H1 (cell line): ENCODE measurements at regions not wholly inside any gene's neighbourhood (a gene's known extent, or its start where the extent isn't known, plus 50 kb on each side); places are given as distances from the start of the nearest gene placed in this dataset.

Experiments
- CTCF ChIA-PET: fragments of 300-600 bp; sonication (Branson Sonifier 250); formaldehyde crosslinking; loops from one replicate; lab custom pipeline; 2021; ENCODE audit not compliant: partially characterized antibody; lab: Charles Lee
- POLR2A ChIA-PET: fragments of 300-600 bp; sonication (Branson Sonifier 250); formaldehyde crosslinking; loops from one replicate; lab custom pipeline; 2021; ENCODE audit warnings: inconsistent platforms; ENCODE audit not compliant: partially characterized antibody; lab: Charles Lee
- DNase-seq, 2 experiments: peaks; one replicate each; pipeline versions ENCODE4 v3.0.0 to v3.0.0-alpha.2; 2010 to 2022; ENCODE audit warnings: low spot score in 2 of 2, low read depth in 1 of 2, mixed read lengths in 1 of 2
- FAIRE-seq: peaks from 2 replicates; lab custom pipeline; 2011; peaks lifted over from hg19 to GRCh38; lab: Jason Lieb, UNC
- H2AFZ ChIP-seq: 2 replicates; pipeline ENCODE4 v1.8.1; 2012; ENCODE audit warnings: low read length, inconsistent platforms
- H2AK5ac ChIP-seq: 2 replicates; pipeline ENCODE4 v1.6.1; 2013; ENCODE audit warnings: low read depth, low read length
- H2BK120ac ChIP-seq: replicated peaks from 2 replicates; pipeline ENCODE3; 2013; ENCODE audit warnings: low read depth, low read length, inconsistent platforms
- H2BK12ac ChIP-seq: 2 replicates; pipeline ENCODE4 v1.6.1; 2013; ENCODE audit warnings: low read depth, low read length
- H2BK15ac ChIP-seq: 2 replicates; pipeline ENCODE4 v1.6.1; 2013; ENCODE audit warnings: low read length
- H2BK20ac ChIP-seq: 2 replicates; pipeline ENCODE4 v1.6.1; 2013; ENCODE audit warnings: low read length
- H2BK5ac ChIP-seq: 2 replicates; pipeline ENCODE4 v1.6.1; 2013; ENCODE audit warnings: low read depth, low read length
- H3K14ac ChIP-seq: 2 replicates; pipeline ENCODE4 v1.6.1; 2013; ENCODE audit warnings: inconsistent platforms; ENCODE audit not compliant: insufficient read length
- H3K18ac ChIP-seq: 2 replicates; pipeline ENCODE4 v1.6.1; 2013; ENCODE audit warnings: low read length; ENCODE audit errors: extremely low read depth
- H3K23ac ChIP-seq: 2 replicates; pipeline ENCODE4 v1.6.1; 2013; ENCODE audit warnings: inconsistent platforms; ENCODE audit not compliant: insufficient read length
- H3K23me2 ChIP-seq: 2 replicates; pipeline ENCODE4 v1.6.1; 2013; ENCODE audit warnings: low read depth, low read length
- H3K27ac ChIP-seq: 2 replicates; pipeline ENCODE4 v1.6.1; 2011; ENCODE audit warnings: low read depth, low read length, inconsistent platforms
- H3K27me3 ChIP-seq, 4 experiments: replicated peaks in 1 of 4; 1 replicate in 1 of 4; 2 replicates in 3 of 4; pipeline versions ENCODE4 v1.6.1 to v1.8.1; 2011 to 2013; ENCODE audit warnings: low read length in 3 of 4, mild to moderate bottlenecking in 3 of 4, inconsistent platforms in 2 of 4, mixed read lengths in 2 of 4, moderate library complexity in 1 of 4; ENCODE audit not compliant: control insufficient read depth in 3 of 4, insufficient read depth in 3 of 4; ENCODE audit errors: extremely low read depth in 1 of 4
- H3K36me3 ChIP-seq, 4 experiments: 2 replicates each; pipeline versions ENCODE4 v1.6.1 to v1.8.1; 2011 to 2013; ENCODE audit warnings: mild to moderate bottlenecking in 4 of 4, low read length in 3 of 4, moderate library complexity in 2 of 4, control low read depth in 1 of 4, inconsistent platforms in 1 of 4; ENCODE audit not compliant: insufficient read depth in 4 of 4, control insufficient read depth in 2 of 4
- H3K4ac ChIP-seq: replicated peaks from 2 replicates; pipeline ENCODE3; 2013; ENCODE audit warnings: low read length, low read depth, mixed read lengths, inconsistent platforms; ENCODE audit not compliant: insufficient read length
- H3K4me1 ChIP-seq, 4 experiments: replicated peaks in 1 of 4; 1 replicate in 1 of 4; 2 replicates in 3 of 4; pipeline versions ENCODE4 v1.6.1 to v1.8.1; 2011 to 2013; ENCODE audit warnings: low read length in 3 of 4, inconsistent platforms in 2 of 4, mixed read lengths in 1 of 4; ENCODE audit not compliant: insufficient read depth in 4 of 4, control insufficient read depth in 3 of 4
- H3K4me2 ChIP-seq, 2 experiments: 2 replicates each; pipeline versions ENCODE4 v1.6.1 to v1.8.1; 2011 to 2013; ENCODE audit warnings: low read depth in 2 of 2, low read length in 2 of 2, control low read depth in 1 of 2, inconsistent platforms in 1 of 2, mild to moderate bottlenecking in 1 of 2; ENCODE audit not compliant: insufficient read depth in 1 of 2
- H3K4me3 ChIP-seq, 4 experiments: fragments of 200-600, 300-600 bp in 1 of 4; sonication (generic), shearing (Covaris generic), sonication (Bioruptor Twin) in 1 of 4; 2 replicates each; pipeline versions ENCODE4 v1.5.1 to v1.8.1; 2011 to 2016; ENCODE audit warnings: low read length in 4 of 4, low read depth in 3 of 4, control low read depth in 2 of 4, inconsistent platforms in 2 of 4, mild to moderate bottlenecking in 2 of 4, mixed read lengths in 1 of 4, moderate library complexity in 1 of 4; ENCODE audit not compliant: insufficient read depth in 2 of 4; ENCODE audit errors: extremely low read depth in 1 of 4
- H3K56ac ChIP-seq: replicated peaks from 2 replicates; pipeline ENCODE3; 2013; ENCODE audit warnings: low read depth, mild to moderate bottlenecking, mixed read lengths, low read length, inconsistent platforms; ENCODE audit not compliant: insufficient read length
- H3K79me1 ChIP-seq: 2 replicates; pipeline ENCODE4 v1.6.1; 2013; ENCODE audit warnings: low read depth, low read length, control low read depth
- H3K79me2 ChIP-seq, 2 experiments: 2 replicates each; pipeline versions ENCODE4 v1.6.1 to v1.8.1; 2012 to 2013; ENCODE audit warnings: low read length in 2 of 2, mild to moderate bottlenecking in 2 of 2, inconsistent platforms in 1 of 2; ENCODE audit not compliant: insufficient read depth in 2 of 2, control insufficient read depth in 1 of 2
- H3K9ac ChIP-seq, 4 experiments: replicated peaks in 1 of 4; 1 replicate in 1 of 4; 2 replicates in 3 of 4; pipeline versions ENCODE4 v1.6.1 to v1.8.1; 2011 to 2013; ENCODE audit warnings: low read depth in 3 of 4, low read length in 3 of 4, control low read depth in 2 of 4, mild to moderate bottlenecking in 2 of 4, moderate library complexity in 2 of 4, inconsistent platforms in 1 of 4; ENCODE audit errors: extremely low read depth in 1 of 4
- H3K9me3 ChIP-seq, 2 experiments: 2 replicates each; pipeline versions ENCODE4 v1.6.1 to v1.8.1; 2012 to 2013; ENCODE audit warnings: mild to moderate bottlenecking in 2 of 2, moderate library complexity in 2 of 2, control low read depth in 1 of 2, inconsistent platforms in 1 of 2, low read depth in 1 of 2, low read length in 1 of 2, mixed read lengths in 1 of 2; ENCODE audit not compliant: insufficient read depth in 2 of 2
- H4K20me1 ChIP-seq, 2 experiments: replicated peaks in 1 of 2; 2 replicates each; pipeline versions ENCODE3 to v1.8.1; 2011 to 2013; ENCODE audit warnings: inconsistent platforms in 2 of 2, low read length in 2 of 2, mild to moderate bottlenecking in 1 of 2; ENCODE audit not compliant: insufficient read depth in 2 of 2, control insufficient read depth in 1 of 2
- H4K5ac ChIP-seq: 2 replicates; pipeline ENCODE4 v1.6.1; 2013; ENCODE audit warnings: low read length, low read depth, mixed read lengths, inconsistent platforms; ENCODE audit not compliant: insufficient read length
- H4K8ac ChIP-seq: 2 replicates; pipeline ENCODE4 v1.8.0; 2013; ENCODE audit warnings: mild to moderate bottlenecking, moderate library complexity, low read length, inconsistent platforms; ENCODE audit not compliant: insufficient read depth; ENCODE audit errors: extremely low read depth
- H4K91ac ChIP-seq: replicated peaks from 2 replicates; pipeline ENCODE3; 2013; ENCODE audit warnings: low read length, mixed read lengths, inconsistent platforms; ENCODE audit not compliant: insufficient read length
- CBX5 ChIP-seq: fragments of 300-800, 300-1000 bp; sonication (generic); IDR thresholded peaks from 2 replicates; pipeline ENCODE4 v1.7.1; 2016; ENCODE audit warnings: antibody characterized with exemption, low read length, low read depth
- TEAD4 ChIP-seq: IDR thresholded peaks from 2 replicates; pipeline ENCODE4 v1.6.1; 2012; ENCODE audit warnings: low read depth, low read length, inconsistent platforms, mixed read lengths

GRCh38 chr4:79502081-79502480 is 94.1 kb upstream of the GK2 start:
- Histone ChIP-seq H3K14ac (no peak overlapping the region), H2BK12ac (no peak overlapping the region), H3K56ac (no peak overlapping the region), H3K23ac (no peak overlapping the region), H3K9me3 (no peaks in the 10 kb centered on the region), H4K8ac (no peak overlapping the region), H3K23me2 (no peaks in the 10 kb centered on the region), H3K4me3 (no peak overlapping the region), H2BK120ac (no peak overlapping the region), H3K79me1 (no peaks in the 10 kb centered on the region), H4K5ac (no peak overlapping the region), H3K18ac (no peak overlapping the region), H3K27me3 (no peaks in the 10 kb centered on the region), H3K36me3 (no peaks in the 10 kb centered on the region), H3K4me1 (0 out of 7 replicates have a peak, but pooled peaks cover 0 to 2% (median 0%) of the 10 kb centered on the region in 4 experiments), H3K27ac (no peak overlapping the region), H3K4me2 (no peak overlapping the region), H3K79me2 (no peaks in the 10 kb centered on the region), H2BK20ac (no peak overlapping the region), H2AFZ (no peak overlapping the region), H3K9ac (no peak overlapping the region), H2AK5ac (no peak overlapping the region), H2BK15ac (no peak overlapping the region), H4K20me1 (no peaks in the 10 kb centered on the region), H3K4ac (no peak overlapping the region), H4K91ac (no peak overlapping the region), H2BK5ac (no peak overlapping the region)
- ChIA-PET POLR2A (no interaction called here), CTCF (no interaction called here)
- no peak for FAIRE-seq
- TF ChIP-seq CBX5 (no peak), TEAD4 (no peak)
- DNase-seq = no peak
